22Rv1 (cell line): ENCODE measurements at regions not wholly inside any gene's neighbourhood (a gene's known extent, or its start where the extent isn't known, plus 50 kb on each side); places are given as distances from the start of the nearest gene placed in this dataset.

Experiments
- ZFX ChIP-seq: fragments of 450-650 bp; IDR thresholded peaks from 2 replicates; pipeline ENCODE4 v1.6.1; 2017; ENCODE audit warnings: antibody characterized with exemption, borderline replicate concordance
- TF ChIP-seq, protein P1 (sequence below): fragments of 450-650 bp; IDR thresholded peaks from 2 replicates; pipeline ENCODE4 v1.5.1; 2017; ENCODE audit warnings: mild to moderate bottlenecking

DNA sequence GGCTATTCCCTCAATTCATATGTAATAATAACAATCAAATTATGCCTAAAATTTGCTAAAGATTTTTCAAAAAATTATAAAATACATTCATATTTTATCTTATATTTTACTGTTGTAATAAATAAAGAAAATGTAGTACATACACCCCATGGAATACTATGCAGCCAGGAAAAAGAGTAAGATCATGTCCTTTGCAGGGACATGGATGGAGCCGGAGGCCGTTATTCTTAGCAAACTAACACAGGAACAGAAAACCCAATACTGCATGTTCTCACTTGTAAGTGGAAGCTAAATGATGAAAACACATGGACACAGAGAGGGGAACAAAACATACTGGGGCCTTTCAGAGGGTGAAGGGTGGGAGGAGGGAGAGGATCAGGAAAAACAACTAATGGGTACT lies 584.2 kb upstream of the MMS22L start:
- TF ChIP-seq, protein P1, sequence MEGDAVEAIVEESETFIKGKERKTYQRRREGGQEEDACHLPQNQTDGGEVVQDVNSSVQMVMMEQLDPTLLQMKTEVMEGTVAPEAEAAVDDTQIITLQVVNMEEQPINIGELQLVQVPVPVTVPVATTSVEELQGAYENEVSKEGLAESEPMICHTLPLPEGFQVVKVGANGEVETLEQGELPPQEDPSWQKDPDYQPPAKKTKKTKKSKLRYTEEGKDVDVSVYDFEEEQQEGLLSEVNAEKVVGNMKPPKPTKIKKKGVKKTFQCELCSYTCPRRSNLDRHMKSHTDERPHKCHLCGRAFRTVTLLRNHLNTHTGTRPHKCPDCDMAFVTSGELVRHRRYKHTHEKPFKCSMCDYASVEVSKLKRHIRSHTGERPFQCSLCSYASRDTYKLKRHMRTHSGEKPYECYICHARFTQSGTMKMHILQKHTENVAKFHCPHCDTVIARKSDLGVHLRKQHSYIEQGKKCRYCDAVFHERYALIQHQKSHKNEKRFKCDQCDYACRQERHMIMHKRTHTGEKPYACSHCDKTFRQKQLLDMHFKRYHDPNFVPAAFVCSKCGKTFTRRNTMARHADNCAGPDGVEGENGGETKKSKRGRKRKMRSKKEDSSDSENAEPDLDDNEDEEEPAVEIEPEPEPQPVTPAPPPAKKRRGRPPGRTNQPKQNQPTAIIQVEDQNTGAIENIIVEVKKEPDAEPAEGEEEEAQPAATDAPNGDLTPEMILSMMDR, result no peak
- no peak for TF ChIP-seq ZFX
